SKM-1 (cell line): ENCODE measurements at regions not wholly inside any gene's neighbourhood (a gene's known extent, or its start where the extent isn't known, plus 50 kb on each side); places are given as distances from the start of the nearest gene placed in this dataset.
"Not testable (repeated sequence)": the region's sequence is repeated elsewhere in the genome, so short reads cannot be mapped to it uniquely, and the experiment has no call there.

Experiments used
- DNase-seq: peaks from one replicate; lab custom pipeline; 2025; ENCODE audit not compliant: unreplicated experiment; lab: John Stamatoyannopoulos, UW

- DNase-seq = no peak
These were observed 1016.1 kb upstream of the PCDH7 start for GRCh38 chr4:29704059-29704458.

- no peak for DNase-seq
These were observed 1011.7 kb upstream of the PCDH7 start for GRCh38 chr4:29708473-29708872.

GRCh38 chr4:29710519-29710918 lies 1009.6 kb upstream of the PCDH7 start:
- DNase-seq = no peak

- DNase-seq = no peak
These were observed 1008.9 kb upstream of the PCDH7 start for GRCh38 chr4:29711226-29711625.

- DNase-seq = no peak
These were observed 1002.7 kb upstream of the PCDH7 start for GRCh38 chr4:29717287-29718057.

GRCh38 chr4:29718136-29718535 lies 1002.0 kb upstream of the PCDH7 start:
- DNase-seq = no peak

- DNase-seq = no peak
These were observed 997.9 kb upstream of the PCDH7 start for GRCh38 chr4:29722253-29722652.

- no peak for DNase-seq
These were observed 993.2 kb upstream of the PCDH7 start for GRCh38 chr4:29726938-29727337.

GRCh38 chr4:29734343-29735213 lies 985.6 kb upstream of the PCDH7 start:
- DNase-seq = no peak

GRCh38 chr4:29756966-29757365 lies 963.2 kb upstream of the PCDH7 start:
- no peak for DNase-seq

GRCh38 chr4:29762151-29762550 lies 958.0 kb upstream of the PCDH7 start:
- DNase-seq = no peak

- no peak for DNase-seq
These were observed 949.5 kb upstream of the PCDH7 start for GRCh38 chr4:29770627-29771026.

- not testable (repeated sequence) for DNase-seq
These were observed 932.0 kb upstream of the PCDH7 start for GRCh38 chr4:29788123-29788522.

- DNase-seq = no peak
These were observed 914.9 kb upstream of the PCDH7 start for GRCh38 chr4:29805245-29805644.

GRCh38 chr4:29805916-29806480 lies 914.2 kb upstream of the PCDH7 start:
- DNase-seq = no peak

GRCh38 chr4:29817961-29818360 lies 902.2 kb upstream of the PCDH7 start:
- DNase-seq = no peak

GRCh38 chr4:29829067-29829466 lies 891.1 kb upstream of the PCDH7 start:
- DNase-seq = no peak

- DNase-seq = no peak
These were observed 867.6 kb upstream of the PCDH7 start for GRCh38 chr4:29852537-29852936.

- no peak for DNase-seq
These were observed 866.3 kb upstream of the PCDH7 start for GRCh38 chr4:29853833-29854232.

GRCh38 chr4:29861307-29861706 lies 858.9 kb upstream of the PCDH7 start:
- DNase-seq = no peak

GRCh38 chr4:29867412-29867811 lies 852.8 kb upstream of the PCDH7 start:
- no peak for DNase-seq

GRCh38 chr4:29900336-29900735 lies 819.8 kb upstream of the PCDH7 start:
- no peak for DNase-seq
